Fibroblast of pulmonary artery (primary cell): ENCODE measurements at regions not wholly inside any gene's neighbourhood (a gene's known extent, or its start where the extent isn't known, plus 50 kb on each side); places are given as distances from the start of the nearest gene placed in this dataset.

ENCODE experiments used
- DNase-seq: peaks from one replicate; pipeline ENCODE4 v3.0.0-alpha.2; 2010; ENCODE audit warnings: low read depth
- H3K4me3 ChIP-seq: replicated peaks from 2 replicates; pipeline ENCODE4 v1.5.1; 2011; ENCODE audit warnings: low read depth, mild to moderate bottlenecking, control low read depth, low read length, moderate library complexity
- CTCF ChIP-seq: IDR thresholded peaks from 2 replicates; pipeline ENCODE4 v1.5.1; 2011; ENCODE audit warnings: mild to moderate bottlenecking, control low read depth, low read length, inconsistent platforms; ENCODE audit errors: missing control alignments

- H3K4me3 ChIP-seq: no peak overlapping the region
- DNase-seq: no peak
- no peak for TF ChIP-seq CTCF
These were observed 145.1 kb downstream of the EFNB2 start for GRCh38 chr13:106390367-106390766.

GRCh38 chr13:106385654-106386053 is 149.8 kb downstream of the EFNB2 start:
- TF ChIP-seq CTCF: no peak
- DNase-seq: no peak
- no peak overlapping the region for H3K4me3 ChIP-seq

GRCh38 chr13:106384516-106384915 is 150.9 kb downstream of the EFNB2 start:
- DNase-seq: no peak
- H3K4me3 ChIP-seq: no peak overlapping the region
- no peak for TF ChIP-seq CTCF

GRCh38 chr13:106383791-106384190 is 151.7 kb downstream of the EFNB2 start:
- no peak for DNase-seq

GRCh38 chr13:106382534-106382933 is 152.9 kb downstream of the EFNB2 start:
- no peak overlapping the region for H3K4me3 ChIP-seq
- no peak for DNase-seq
- TF ChIP-seq CTCF: no peak

More at GRCh38 chr13:106383791-106384190, 151.7 kb downstream of the EFNB2 start:
- H3K4me3 ChIP-seq: no peak overlapping the region
- TF ChIP-seq CTCF: no peak

- TF ChIP-seq CTCF: no peak
- DNase-seq: peak; percentile 79
- no peak overlapping the region for H3K4me3 ChIP-seq
These were observed 154.4 kb downstream of the EFNB2 start for GRCh38 chr13:106381091-106381490.

- TF ChIP-seq CTCF: no peak
- H3K4me3 ChIP-seq: no peak overlapping the region
- no peak for DNase-seq
These were observed 157.4 kb downstream of the EFNB2 start for GRCh38 chr13:106377931-106378662.
